ENCODE measurements at regions not wholly inside any gene's neighbourhood (a gene's known extent, or its start where the extent isn't known, plus 50 kb on each side); places are given as distances from the start of the nearest gene placed in this dataset.

- Histone ChIP-seq H3K9ac (replicated peaks in 1 of 4; ENCODE audit: extremely low read depth in 1 of 4, low read depth in 3 of 4, low read length in 3 of 4) (no peak overlapping the region), H3K18ac (ENCODE audit: extremely low read depth, low read length) (no peak overlapping the region), H3K9me3 (ENCODE audit: insufficient read depth in 2 of 2, low read depth in 1 of 2, low read length in 1 of 2) (no peaks in the 10 kb centered on the region), H2BK120ac (replicated peaks; ENCODE audit: low read depth, low read length) (no peak overlapping the region), H3K4me2 (ENCODE audit: insufficient read depth in 1 of 2, low read depth in 2 of 2, low read length in 2 of 2) (no peak overlapping the region), H3K36me3 (ENCODE audit: control insufficient read depth in 2 of 4, insufficient read depth in 4 of 4, low read length in 3 of 4) (no peaks in the 10 kb centered on the region; a peak in 1 of 8 replicates), H4K20me1 (replicated peaks in 1 of 2; ENCODE audit: control insufficient read depth in 1 of 2, insufficient read depth in 2 of 2, low read length in 2 of 2) (no peaks in the 10 kb centered on the region), H2BK15ac (ENCODE audit: low read length) (no peak overlapping the region), H2AFZ (ENCODE audit: low read length) (no peak overlapping the region), H3K79me1 (ENCODE audit: low read depth, low read length) (no peaks in the 10 kb centered on the region), H4K5ac (ENCODE audit: insufficient read length, low read depth, low read length) (no peak overlapping the region), H4K8ac (ENCODE audit: extremely low read depth, insufficient read depth, low read length) (no peak overlapping the region), H3K27ac (ENCODE audit: low read depth, low read length) (no peak overlapping the region), H3K4me1 (replicated peaks in 1 of 4; ENCODE audit: control insufficient read depth in 3 of 4, insufficient read depth in 4 of 4, low read length in 3 of 4) (no peaks in the 10 kb centered on the region), H2BK20ac (ENCODE audit: low read length) (no peak overlapping the region), H3K27me3 (replicated peaks in 1 of 4; ENCODE audit: control insufficient read depth in 3 of 4, extremely low read depth in 1 of 4, insufficient read depth in 3 of 4, low read length in 3 of 4) (no peaks in the 10 kb centered on the region), H2BK5ac (ENCODE audit: low read depth, low read length) (no peak overlapping the region), H3K23me2 (ENCODE audit: low read depth, low read length) (no peaks in the 10 kb centered on the region), H3K79me2 (ENCODE audit: control insufficient read depth in 1 of 2, insufficient read depth in 2 of 2, low read length in 2 of 2) (no peaks in the 10 kb centered on the region), H3K4ac (replicated peaks; ENCODE audit: insufficient read length, low read depth, low read length) (no peak overlapping the region), H3K23ac (ENCODE audit: insufficient read length) (no peak overlapping the region), H2BK12ac (ENCODE audit: low read depth, low read length) (no peak overlapping the region), H3K14ac (ENCODE audit: insufficient read length) (no peak overlapping the region), H2AK5ac (ENCODE audit: low read depth, low read length) (no peak overlapping the region), H3K56ac (replicated peaks; ENCODE audit: insufficient read length, low read depth, low read length) (no peak overlapping the region), H4K91ac (replicated peaks; ENCODE audit: insufficient read length, low read length) (no peak overlapping the region), H3K4me3 (ENCODE audit: extremely low read depth in 1 of 4, insufficient read depth in 2 of 4, low read depth in 3 of 4, low read length in 4 of 4) (no peak overlapping the region)
- CTCF ChIA-PET (ENCODE audit: partially characterized antibody) = no interaction called here
- TF ChIP-seq CEBPB (IDR thresholded peaks at IDR 0.05; ENCODE audit: low read depth, low read length) (no peak), EP300 (IDR thresholded peaks at IDR 0.05; ENCODE audit: borderline replicate concordance in 1 of 2, low read depth in 2 of 2, low read length in 2 of 2) (no peak), PHF8 (conservative IDR thresholded peaks at IDR 0.05; ENCODE audit: low read depth, low read length) (no peak), HDAC6 (IDR thresholded peaks at IDR 0.05; ENCODE audit: low read depth, low read length) (no peak), RFX5 (IDR thresholded peaks at IDR 0.05; ENCODE audit: borderline replicate concordance, low read depth, low read length) (no peak), BRCA1 (IDR thresholded peaks at IDR 0.05; ENCODE audit: low read depth, low read length) (no peak), SAP30 (IDR thresholded peaks at IDR 0.05; ENCODE audit: insufficient read depth, insufficient replicate concordance, low read length) (no peak), CREB1 (IDR thresholded peaks at IDR 0.05) (no peak), POLR2A (IDR thresholded peaks at IDR 0.05; ENCODE audit: control extremely low read depth in 1 of 2, low read depth in 2 of 2, low read length in 2 of 2) (no peak), CBX5 (IDR thresholded peaks at IDR 0.05; ENCODE audit: low read depth, low read length) (no peak)
- POLR2A ChIA-PET (ENCODE audit: partially characterized antibody) = no interaction called here
- WGBS, 2 experiments (ENCODE audit: extremely low coverage in 1 of 2, insufficient coverage in 1 of 2, insufficient read length in 1 of 2, insufficient replicate concordance in 2 of 2, low coverage in 1 of 2, low lambda C conversion rate in 2 of 2, missing lambda C conversion rate in 1 of 2) = 88% methylated on average over 2 of the region's 2 CpGs; no CpG with 5 or more reads in 1 of the 2 experiments
- no peak for FAIRE-seq
- DNase-seq (ENCODE audit: low read depth in 1 of 2, low spot score in 2 of 2) = no peak
Observed at GRCh38 chr4:113844369-113844768, 82.8 kb upstream of the CAMK2D start.

All from H1 (cell line).